Fibroblast of lung (primary cell): ENCODE measurements at regions not wholly inside any gene's neighbourhood (a gene's known extent, or its start where the extent isn't known, plus 50 kb on each side); places are given as distances from the start of the nearest gene placed in this dataset.

Experiments used
- EZH2 ChIP-seq: IDR thresholded peaks from 2 replicates; pipeline ENCODE4 v1.5.1; 2012; ENCODE audit warnings: low read length, control low read depth, mild to moderate bottlenecking; ENCODE audit errors: missing control alignments
- TF ChIP-seq, protein P1 (sequence below), 2 donors: IDR thresholded peaks in 1 of 2; conservative IDR thresholded peaks in 1 of 2; 1 replicate in 1 of 2; 2 replicates in 1 of 2; pipeline ENCODE4 v1.5.1; 2011 to 2012; ENCODE audit warnings: low read length in 2 of 2, control low read depth in 1 of 2, inconsistent platforms in 1 of 2, low read depth in 1 of 2, mild to moderate bottlenecking in 1 of 2

DNA sequence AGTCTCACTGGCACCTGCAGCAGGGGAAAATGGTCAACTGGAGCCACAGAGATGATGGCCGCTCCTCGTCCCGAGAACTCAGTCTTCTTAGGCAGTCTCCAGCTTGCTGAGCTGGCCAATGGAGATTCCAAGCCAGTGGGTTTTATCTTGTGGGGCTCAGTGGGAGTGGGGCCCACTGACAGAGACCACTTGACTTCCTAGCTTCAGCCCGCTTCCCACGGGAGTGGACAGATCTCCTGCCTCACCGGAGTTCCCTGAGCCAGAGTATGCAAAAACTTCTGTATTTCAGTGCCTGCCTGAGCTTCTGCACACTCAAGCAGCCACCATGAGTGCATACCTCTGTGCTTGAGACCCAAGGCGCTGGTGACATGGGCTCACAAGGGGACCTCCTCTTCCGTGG lies 105.8 kb downstream of the ZWINT start:
- TF ChIP-seq EZH2, result no peak
- TF ChIP-seq, protein P1, sequence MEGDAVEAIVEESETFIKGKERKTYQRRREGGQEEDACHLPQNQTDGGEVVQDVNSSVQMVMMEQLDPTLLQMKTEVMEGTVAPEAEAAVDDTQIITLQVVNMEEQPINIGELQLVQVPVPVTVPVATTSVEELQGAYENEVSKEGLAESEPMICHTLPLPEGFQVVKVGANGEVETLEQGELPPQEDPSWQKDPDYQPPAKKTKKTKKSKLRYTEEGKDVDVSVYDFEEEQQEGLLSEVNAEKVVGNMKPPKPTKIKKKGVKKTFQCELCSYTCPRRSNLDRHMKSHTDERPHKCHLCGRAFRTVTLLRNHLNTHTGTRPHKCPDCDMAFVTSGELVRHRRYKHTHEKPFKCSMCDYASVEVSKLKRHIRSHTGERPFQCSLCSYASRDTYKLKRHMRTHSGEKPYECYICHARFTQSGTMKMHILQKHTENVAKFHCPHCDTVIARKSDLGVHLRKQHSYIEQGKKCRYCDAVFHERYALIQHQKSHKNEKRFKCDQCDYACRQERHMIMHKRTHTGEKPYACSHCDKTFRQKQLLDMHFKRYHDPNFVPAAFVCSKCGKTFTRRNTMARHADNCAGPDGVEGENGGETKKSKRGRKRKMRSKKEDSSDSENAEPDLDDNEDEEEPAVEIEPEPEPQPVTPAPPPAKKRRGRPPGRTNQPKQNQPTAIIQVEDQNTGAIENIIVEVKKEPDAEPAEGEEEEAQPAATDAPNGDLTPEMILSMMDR (conservative IDR thresholded peaks at IDR 0.05 in 1 of 2, IDR thresholded peaks at IDR 0.05 in 1 of 2; ENCODE audit: low read depth in 1 of 2, low read length in 2 of 2), result no peak
